Stimulated activated effector memory CD8-positive, alpha-beta T cell treated with anti-CD3 and anti-CD28 coated beads, Interleukin-12 subunit alpha, Interleukin-12 subunit beta, amount 100 ng/mL, for 72 hours (primary cell): ENCODE measurements at regions not wholly inside any gene's neighbourhood (a gene's known extent, or its start where the extent isn't known, plus 50 kb on each side); places are given as distances from the start of the nearest gene placed in this dataset.
"Not testable (repeated sequence)": the region's sequence is repeated elsewhere in the genome, so short reads cannot be mapped to it uniquely, and the experiment has no call there.

ENCODE experiments used
- ATAC-seq: fragments of 150-1000 bp; cut with Tn5 transposase; 2 replicates; pipeline ENCODE4 v1.10.0; 2021
- DNase-seq, 2 donors: peaks; one replicate each; pipeline ENCODE4 v3.0.0; 2021 to 2022; ENCODE audit warnings: low spot score in 2 of 2
- H3K27ac Mint-ChIP-seq: one replicate; pipeline ENCODE4 v1.8.0; 2022; ENCODE audit warnings: mild to moderate bottlenecking, mixed read lengths
- H3K36me3 Mint-ChIP-seq: one replicate; pipeline ENCODE4 v1.8.0; 2022; ENCODE audit warnings: mild to moderate bottlenecking, mixed read lengths
- H3K4me1 Mint-ChIP-seq: one replicate; pipeline ENCODE4 v1.8.0; 2022; ENCODE audit warnings: mixed read lengths
- H3K4me3 Mint-ChIP-seq: one replicate; pipeline ENCODE4 v1.8.0; 2022; ENCODE audit warnings: mild to moderate bottlenecking, mixed read lengths
- H3K9me3 Mint-ChIP-seq: one replicate; pipeline ENCODE4 v1.8.0; 2022; ENCODE audit warnings: mixed read lengths

GRCh38 chr21:6363591-6363990 is 4157.8 kb upstream of the TPTE start:
- H3K36me3 Mint-ChIP-seq, H3K4me1 Mint-ChIP-seq, H3K27ac Mint-ChIP-seq, H3K4me3 Mint-ChIP-seq, ATAC-seq, H3K9me3 Mint-ChIP-seq, DNase-seq: not testable (repeated sequence)

DNA sequence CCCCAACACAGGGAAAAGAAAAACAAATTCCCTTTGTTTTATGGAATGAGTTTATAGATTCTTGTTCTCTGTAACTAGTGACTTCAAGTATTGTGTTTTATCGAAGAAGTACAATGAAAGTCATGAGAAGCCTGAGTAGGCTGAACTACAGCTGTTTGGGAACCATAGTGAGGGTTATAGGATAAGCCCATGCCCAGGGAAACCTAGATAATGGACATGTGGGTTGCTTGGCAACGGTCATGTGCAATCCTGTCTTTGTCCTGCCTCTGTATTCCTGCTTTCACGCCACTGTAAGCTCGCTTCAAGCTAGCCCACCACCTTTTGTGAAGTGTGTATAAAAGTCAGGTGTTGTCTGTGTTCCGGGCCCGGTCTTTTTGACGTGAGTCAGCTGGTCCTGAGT is 4152.6 kb upstream of the TPTE start:
- not testable (repeated sequence) for H3K4me1 Mint-ChIP-seq, H3K36me3 Mint-ChIP-seq, H3K4me3 Mint-ChIP-seq, DNase-seq, H3K9me3 Mint-ChIP-seq, ATAC-seq, H3K27ac Mint-ChIP-seq

- not testable (repeated sequence) for H3K4me1 Mint-ChIP-seq, ATAC-seq, H3K9me3 Mint-ChIP-seq, H3K4me3 Mint-ChIP-seq, H3K36me3 Mint-ChIP-seq, DNase-seq, H3K27ac Mint-ChIP-seq
Observed at GRCh38 chr21:6373253-6373652, 4148.1 kb upstream of the TPTE start.

DNA sequence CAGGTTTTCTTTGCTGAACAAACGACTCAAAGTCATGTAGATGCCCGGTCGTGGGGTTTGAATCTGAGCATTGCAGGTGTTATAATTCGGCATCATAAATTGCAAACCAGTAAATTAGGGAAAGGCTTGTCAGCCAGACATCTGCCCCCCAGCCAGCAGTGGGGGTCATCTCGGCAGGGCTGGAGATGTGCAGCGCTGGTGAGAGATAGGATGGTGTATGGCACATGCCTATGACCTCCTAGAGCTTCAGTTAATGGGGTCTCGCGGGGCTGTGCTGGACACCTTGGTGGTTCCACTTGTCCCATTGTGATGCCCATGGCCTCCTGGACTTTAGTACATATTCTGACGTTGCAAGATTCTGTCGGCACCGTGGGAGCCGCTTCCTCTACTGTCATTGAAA is 4147.2 kb upstream of the TPTE start:
- not testable (repeated sequence) for H3K9me3 Mint-ChIP-seq, ATAC-seq, H3K36me3 Mint-ChIP-seq, H3K27ac Mint-ChIP-seq, H3K4me1 Mint-ChIP-seq, H3K4me3 Mint-ChIP-seq
- DNase-seq, result peak in 1 of 2 donors; percentile 67

- DNase-seq, ATAC-seq: not testable (repeated sequence)
Observed at GRCh38 chr21:6374926-6375325, 4146.5 kb upstream of the TPTE start.

DNA sequence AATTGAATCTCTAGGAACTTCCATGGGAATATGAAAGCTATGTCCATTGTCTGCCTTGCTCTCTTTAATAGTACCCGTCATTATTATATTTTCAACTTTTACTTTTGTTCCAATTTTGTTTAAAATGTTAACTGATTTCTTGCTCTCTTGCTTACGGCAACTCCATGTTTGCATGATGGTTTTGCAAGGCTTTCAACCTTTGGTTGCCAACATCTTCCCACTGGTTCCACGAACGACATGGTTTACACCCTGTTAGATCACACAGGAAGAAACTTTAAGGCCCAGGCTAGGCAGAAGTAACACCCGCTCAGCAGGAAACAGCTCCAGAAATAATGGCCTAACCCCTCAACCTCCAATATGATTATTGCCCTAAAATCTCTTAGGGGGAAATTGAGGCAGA is 4145.6 kb upstream of the TPTE start:
- ATAC-seq, H3K27ac Mint-ChIP-seq, H3K36me3 Mint-ChIP-seq, H3K4me1 Mint-ChIP-seq, H3K9me3 Mint-ChIP-seq, H3K4me3 Mint-ChIP-seq, DNase-seq: not testable (repeated sequence)

More at GRCh38 chr21:6374926-6375325, 4146.5 kb upstream of the TPTE start:
- not testable (repeated sequence) for H3K36me3 Mint-ChIP-seq, H3K4me1 Mint-ChIP-seq, H3K4me3 Mint-ChIP-seq, H3K9me3 Mint-ChIP-seq, H3K27ac Mint-ChIP-seq

DNA sequence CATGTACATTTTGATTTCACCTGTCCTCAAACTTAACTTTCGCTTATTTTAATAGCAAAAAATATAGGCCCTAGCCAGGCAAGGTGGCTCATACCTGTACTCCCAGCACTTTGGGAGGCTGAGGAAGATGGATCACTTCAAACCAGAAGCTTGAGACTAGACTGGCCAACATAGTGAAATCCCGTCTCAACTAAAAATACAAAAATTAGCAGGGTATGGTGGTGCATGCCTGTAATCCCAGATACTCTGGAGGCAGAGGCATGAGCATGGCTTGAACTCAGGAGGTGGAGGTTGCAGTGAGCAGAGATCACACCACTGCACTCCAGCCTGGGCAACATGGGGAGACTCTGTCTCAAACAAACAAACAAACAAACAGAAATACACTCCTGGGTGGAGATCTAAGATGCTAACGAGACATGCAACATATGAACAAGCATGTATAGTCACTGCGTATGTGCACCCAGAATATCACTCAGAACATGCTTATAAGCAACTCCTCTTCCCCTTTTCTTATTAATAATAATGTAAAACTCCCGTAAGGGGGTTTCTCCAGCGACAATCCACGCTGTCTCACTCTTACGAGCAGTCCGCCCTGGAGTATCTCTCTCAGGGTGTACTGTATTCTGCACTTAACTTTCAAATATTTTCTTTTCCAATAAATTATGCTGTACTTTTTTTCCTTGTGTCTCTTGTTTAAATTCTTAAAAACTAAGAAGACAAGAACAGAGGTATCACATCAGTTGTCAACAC is 4144.9 kb upstream of the TPTE start:
- not testable (repeated sequence) for H3K36me3 Mint-ChIP-seq, H3K4me3 Mint-ChIP-seq, H3K9me3 Mint-ChIP-seq, DNase-seq, ATAC-seq, H3K27ac Mint-ChIP-seq, H3K4me1 Mint-ChIP-seq
